Spleen (tissue), 7 donors: ENCODE measurements at regions not wholly inside any gene's neighbourhood (a gene's known extent, or its start where the extent isn't known, plus 50 kb on each side); places are given as distances from the start of the nearest gene placed in this dataset.

Source experiments
- POLR2A ChIP-seq, 3 donors: fragments of 450-650 bp; IDR thresholded peaks; one replicate each; pipeline ENCODE4 v1.5.1; 2017; ENCODE audit warnings: antibody characterized with exemption in 3 of 3, mild to moderate bottlenecking in 1 of 3
- POLR2AphosphoS5 ChIP-seq, 3 donors: sonication (generic); formaldehyde crosslinking; IDR thresholded peaks; one replicate each; pipeline ENCODE4 v1.5.1; 2017; ENCODE audit warnings: antibody characterized with exemption in 3 of 3
- TF ChIP-seq, protein P1 (sequence below), 11 experiments: fragments of 200-600 bp in 7 of 11; fragments of 450-650 bp in 4 of 11; sonication (generic) in 4 of 11; IDR thresholded peaks in 8 of 11; conservative IDR thresholded peaks in 3 of 11; 1 replicate in 7 of 11; 2 replicates in 4 of 11; pipeline versions ENCODE4 v1.4.0 to v1.8.0; 2016 to 2021; ENCODE audit warnings: antibody characterized with exemption in 11 of 11, inconsistent platforms in 4 of 11, mild to moderate bottlenecking in 1 of 11
- donor health status: DM: no; HTN: no; CAD: no; lungs with moderate emphysema.
- donor health status: DM: no; HTN: no; CAD: no.
- donor health status: DM: no; HTN: no; CAD: no.

DNA sequence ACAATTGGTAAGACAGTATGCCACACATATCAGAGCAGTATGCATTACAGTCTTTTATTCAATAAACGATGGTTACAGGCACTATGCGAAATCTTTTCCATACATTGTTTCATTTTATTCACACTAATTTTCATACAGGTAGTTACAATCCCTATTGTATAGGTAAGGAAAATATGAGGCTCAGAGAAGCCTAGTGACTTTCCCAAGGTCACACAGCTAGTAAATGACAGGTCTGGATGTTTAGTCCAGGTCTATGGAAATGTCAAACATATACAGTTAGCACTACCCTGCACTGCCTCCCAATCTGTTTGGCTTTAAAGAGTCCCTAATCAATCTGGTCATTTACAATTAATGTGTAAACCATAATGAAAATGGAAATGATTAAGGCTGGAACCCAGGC, 372.2 kb downstream of the MTX2 start:
- TF ChIP-seq, protein P1, sequence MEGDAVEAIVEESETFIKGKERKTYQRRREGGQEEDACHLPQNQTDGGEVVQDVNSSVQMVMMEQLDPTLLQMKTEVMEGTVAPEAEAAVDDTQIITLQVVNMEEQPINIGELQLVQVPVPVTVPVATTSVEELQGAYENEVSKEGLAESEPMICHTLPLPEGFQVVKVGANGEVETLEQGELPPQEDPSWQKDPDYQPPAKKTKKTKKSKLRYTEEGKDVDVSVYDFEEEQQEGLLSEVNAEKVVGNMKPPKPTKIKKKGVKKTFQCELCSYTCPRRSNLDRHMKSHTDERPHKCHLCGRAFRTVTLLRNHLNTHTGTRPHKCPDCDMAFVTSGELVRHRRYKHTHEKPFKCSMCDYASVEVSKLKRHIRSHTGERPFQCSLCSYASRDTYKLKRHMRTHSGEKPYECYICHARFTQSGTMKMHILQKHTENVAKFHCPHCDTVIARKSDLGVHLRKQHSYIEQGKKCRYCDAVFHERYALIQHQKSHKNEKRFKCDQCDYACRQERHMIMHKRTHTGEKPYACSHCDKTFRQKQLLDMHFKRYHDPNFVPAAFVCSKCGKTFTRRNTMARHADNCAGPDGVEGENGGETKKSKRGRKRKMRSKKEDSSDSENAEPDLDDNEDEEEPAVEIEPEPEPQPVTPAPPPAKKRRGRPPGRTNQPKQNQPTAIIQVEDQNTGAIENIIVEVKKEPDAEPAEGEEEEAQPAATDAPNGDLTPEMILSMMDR (IDR thresholded peaks at IDR 0.05 in 8 of 11, conservative IDR thresholded peaks at IDR 0.05 in 3 of 11), result no peak
- TF ChIP-seq POLR2AphosphoS5 (IDR thresholded peaks at IDR 0.05), result no peak
- TF ChIP-seq POLR2A (IDR thresholded peaks at IDR 0.05), result no peak
